HL-60 (cell line): ENCODE measurements at regions not wholly inside any gene's neighbourhood (a gene's known extent, or its start where the extent isn't known, plus 50 kb on each side); places are given as distances from the start of the nearest gene placed in this dataset.

ENCODE experiments used
- DNase-seq, 2 experiments: peaks; one replicate each; pipeline ENCODE4 v3.0.0-alpha.2; 2010 to 2020; ENCODE audit warnings: low read depth in 1 of 2, low spot score in 1 of 2
- H3K27ac ChIP-seq: fragments of 250-450 bp; sonication (Bioruptor Pico); replicated peaks from 2 replicates; pipeline ENCODE4 v1.5.1; 2020; ENCODE audit warnings: mild to moderate bottlenecking, moderate library complexity
- H3K27me3 ChIP-seq: fragments of 250-450 bp; sonication (Bioruptor Pico); 2 replicates; pipeline ENCODE4 v1.5.1; 2021; ENCODE audit warnings: mild to moderate bottlenecking, moderate library complexity; ENCODE audit not compliant: insufficient read depth, poor library complexity, severe bottlenecking
- H3K4me3 ChIP-seq: replicated peaks from 2 replicates; pipeline ENCODE4 v1.5.1; 2011; ENCODE audit warnings: mild to moderate bottlenecking, control low read depth, low read length; ENCODE audit not compliant: insufficient read depth
- GABPA ChIP-seq: IDR thresholded peaks from 2 replicates; pipeline ENCODE4 v1.6.1; 2012; ENCODE audit warnings: low read depth
- POLR2AphosphoS5 ChIP-seq: IDR thresholded peaks from 2 replicates; pipeline ENCODE4 v1.6.1; 2012; ENCODE audit warnings: low read depth
- SPI1 ChIP-seq: IDR thresholded peaks from 2 replicates; pipeline ENCODE4 v1.6.1; 2012; ENCODE audit warnings: low read depth, mild to moderate bottlenecking, borderline replicate concordance
- TF ChIP-seq, protein P1 (sequence below): IDR thresholded peaks from one replicate; pipeline ENCODE4 v1.5.1; 2011; ENCODE audit warnings: low read length, control low read depth, inconsistent platforms; ENCODE audit not compliant: insufficient read depth
- TF ChIP-seq, protein P2 (sequence below): IDR thresholded peaks from 2 replicates; pipeline ENCODE4 v1.6.1; 2012; ENCODE audit warnings: low read depth; ENCODE audit not compliant: insufficient replicate concordance

DNA sequence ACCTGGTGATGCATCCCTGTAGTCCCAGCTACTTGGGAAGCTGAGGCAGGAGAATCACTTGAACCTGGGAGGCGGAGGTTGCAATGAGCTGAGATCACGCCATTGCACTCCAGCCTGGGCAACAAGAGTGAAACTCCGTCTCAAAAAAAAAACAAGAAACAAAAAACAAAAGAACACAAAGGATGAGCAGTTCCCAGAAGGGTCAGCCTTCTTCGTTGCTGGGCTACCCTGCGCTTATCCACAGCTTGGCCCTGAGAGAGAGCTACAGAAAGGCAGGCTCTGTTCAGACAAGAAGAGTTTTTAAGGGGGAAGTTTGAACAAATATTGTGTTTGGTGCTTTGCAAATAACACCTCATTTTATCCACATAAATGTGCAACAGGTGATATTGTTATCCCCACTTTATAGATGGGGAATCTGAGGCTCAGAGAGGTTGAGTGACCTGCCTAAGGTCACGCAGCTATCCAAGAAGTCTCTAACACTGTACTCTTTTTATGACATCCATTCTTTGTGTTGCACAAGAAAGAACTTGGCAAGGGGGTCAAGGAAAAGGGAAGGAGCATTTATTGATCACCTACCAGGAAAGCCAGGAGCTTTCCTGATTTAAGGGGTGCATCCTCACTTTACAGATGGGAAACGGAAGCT, 63.7 kb upstream of the NEURL1B start:
- TF ChIP-seq, protein P1, sequence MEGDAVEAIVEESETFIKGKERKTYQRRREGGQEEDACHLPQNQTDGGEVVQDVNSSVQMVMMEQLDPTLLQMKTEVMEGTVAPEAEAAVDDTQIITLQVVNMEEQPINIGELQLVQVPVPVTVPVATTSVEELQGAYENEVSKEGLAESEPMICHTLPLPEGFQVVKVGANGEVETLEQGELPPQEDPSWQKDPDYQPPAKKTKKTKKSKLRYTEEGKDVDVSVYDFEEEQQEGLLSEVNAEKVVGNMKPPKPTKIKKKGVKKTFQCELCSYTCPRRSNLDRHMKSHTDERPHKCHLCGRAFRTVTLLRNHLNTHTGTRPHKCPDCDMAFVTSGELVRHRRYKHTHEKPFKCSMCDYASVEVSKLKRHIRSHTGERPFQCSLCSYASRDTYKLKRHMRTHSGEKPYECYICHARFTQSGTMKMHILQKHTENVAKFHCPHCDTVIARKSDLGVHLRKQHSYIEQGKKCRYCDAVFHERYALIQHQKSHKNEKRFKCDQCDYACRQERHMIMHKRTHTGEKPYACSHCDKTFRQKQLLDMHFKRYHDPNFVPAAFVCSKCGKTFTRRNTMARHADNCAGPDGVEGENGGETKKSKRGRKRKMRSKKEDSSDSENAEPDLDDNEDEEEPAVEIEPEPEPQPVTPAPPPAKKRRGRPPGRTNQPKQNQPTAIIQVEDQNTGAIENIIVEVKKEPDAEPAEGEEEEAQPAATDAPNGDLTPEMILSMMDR = no peak
- TF ChIP-seq SPI1 = no peak
- TF ChIP-seq POLR2AphosphoS5 = no peak
- no peak for TF ChIP-seq GABPA
- TF ChIP-seq, protein P2, sequence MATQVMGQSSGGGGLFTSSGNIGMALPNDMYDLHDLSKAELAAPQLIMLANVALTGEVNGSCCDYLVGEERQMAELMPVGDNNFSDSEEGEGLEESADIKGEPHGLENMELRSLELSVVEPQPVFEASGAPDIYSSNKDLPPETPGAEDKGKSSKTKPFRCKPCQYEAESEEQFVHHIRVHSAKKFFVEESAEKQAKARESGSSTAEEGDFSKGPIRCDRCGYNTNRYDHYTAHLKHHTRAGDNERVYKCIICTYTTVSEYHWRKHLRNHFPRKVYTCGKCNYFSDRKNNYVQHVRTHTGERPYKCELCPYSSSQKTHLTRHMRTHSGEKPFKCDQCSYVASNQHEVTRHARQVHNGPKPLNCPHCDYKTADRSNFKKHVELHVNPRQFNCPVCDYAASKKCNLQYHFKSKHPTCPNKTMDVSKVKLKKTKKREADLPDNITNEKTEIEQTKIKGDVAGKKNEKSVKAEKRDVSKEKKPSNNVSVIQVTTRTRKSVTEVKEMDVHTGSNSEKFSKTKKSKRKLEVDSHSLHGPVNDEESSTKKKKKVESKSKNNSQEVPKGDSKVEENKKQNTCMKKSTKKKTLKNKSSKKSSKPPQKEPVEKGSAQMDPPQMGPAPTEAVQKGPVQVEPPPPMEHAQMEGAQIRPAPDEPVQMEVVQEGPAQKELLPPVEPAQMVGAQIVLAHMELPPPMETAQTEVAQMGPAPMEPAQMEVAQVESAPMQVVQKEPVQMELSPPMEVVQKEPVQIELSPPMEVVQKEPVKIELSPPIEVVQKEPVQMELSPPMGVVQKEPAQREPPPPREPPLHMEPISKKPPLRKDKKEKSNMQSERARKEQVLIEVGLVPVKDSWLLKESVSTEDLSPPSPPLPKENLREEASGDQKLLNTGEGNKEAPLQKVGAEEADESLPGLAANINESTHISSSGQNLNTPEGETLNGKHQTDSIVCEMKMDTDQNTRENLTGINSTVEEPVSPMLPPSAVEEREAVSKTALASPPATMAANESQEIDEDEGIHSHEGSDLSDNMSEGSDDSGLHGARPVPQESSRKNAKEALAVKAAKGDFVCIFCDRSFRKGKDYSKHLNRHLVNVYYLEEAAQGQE = no peak
- no peak for DNase-seq
- Histone ChIP-seq H3K27ac (no peak overlapping the region), H3K27me3 (no peaks in the 10 kb centered on the region), H3K4me3 (no peak overlapping the region)

DNA sequence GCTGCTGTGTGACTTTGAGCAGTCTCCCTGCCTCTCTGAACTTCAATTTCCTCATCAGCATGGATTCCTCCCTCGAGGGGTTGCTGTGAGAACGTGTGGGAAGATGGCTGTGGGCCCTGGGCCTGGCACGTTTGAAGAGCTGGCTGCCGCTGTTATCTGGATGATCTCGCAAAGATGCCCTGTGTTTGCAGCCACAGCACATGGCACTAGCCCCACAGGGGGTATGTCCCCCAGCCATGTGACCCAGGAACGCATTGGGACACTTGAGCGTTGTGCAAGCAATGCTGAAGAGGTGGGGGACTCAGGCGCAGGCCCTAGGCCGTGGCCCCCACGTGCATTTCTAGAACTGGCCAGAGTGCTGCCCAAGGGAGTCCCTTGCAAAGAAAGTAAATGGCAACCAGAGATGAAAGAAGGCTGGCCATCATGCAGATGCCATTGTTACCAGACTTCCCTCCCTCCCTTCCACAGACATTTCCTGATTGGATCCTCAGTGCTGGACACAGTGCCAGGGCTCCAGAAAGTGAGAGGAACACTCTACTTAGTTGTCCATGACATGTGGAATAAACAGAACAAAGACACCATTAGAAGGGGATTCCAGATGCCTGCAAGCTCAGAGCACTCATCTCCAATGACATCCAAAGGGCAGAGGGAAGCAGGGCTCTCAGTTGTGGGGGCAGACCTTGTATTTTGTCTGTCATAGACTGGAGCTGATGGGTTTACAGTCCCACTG, 65.1 kb upstream of the NEURL1B start:
- H3K27ac ChIP-seq = no peak overlapping the region
- TF ChIP-seq, protein P2 = no peak
- TF ChIP-seq, protein P1 = no peak
- no peak for TF ChIP-seq SPI1
- no peak for TF ChIP-seq GABPA
- no peak for TF ChIP-seq POLR2AphosphoS5
- H3K27me3 ChIP-seq = no peaks in the 10 kb centered on the region
- no peak overlapping the region for H3K4me3 ChIP-seq
- no peak for DNase-seq

DNA sequence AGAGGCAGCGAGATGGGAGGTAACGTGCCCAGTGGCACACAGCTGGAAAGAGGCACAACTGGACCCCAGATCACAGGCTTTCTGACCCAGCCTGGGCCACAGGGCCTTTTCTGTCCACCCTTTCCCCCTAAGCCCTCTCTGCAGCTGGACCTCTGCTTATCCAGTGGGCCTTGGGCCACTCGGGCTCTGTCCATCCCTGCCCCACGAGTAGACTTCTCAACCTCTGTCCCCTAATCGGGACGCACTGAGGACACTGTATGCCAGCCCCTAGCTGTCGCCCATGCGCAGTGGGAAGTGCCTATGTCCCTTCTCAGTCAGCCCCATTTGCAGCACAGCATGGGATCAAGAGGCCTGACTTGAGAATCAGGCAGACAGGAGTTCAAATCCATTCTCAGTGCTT, 65.6 kb upstream of the NEURL1B start:
- H3K27ac ChIP-seq = no peak overlapping the region
- TF ChIP-seq, protein P2 = no peak
- TF ChIP-seq, protein P1 = no peak
- TF ChIP-seq SPI1 (no peak), POLR2AphosphoS5 (no peak), GABPA (no peak)
- H3K27me3 ChIP-seq = no peaks in the 10 kb centered on the region
- no peak overlapping the region for H3K4me3 ChIP-seq
- no peak for DNase-seq
